KMS-11 (cell line): ENCODE measurements at regions not wholly inside any gene's neighbourhood (a gene's known extent, or its start where the extent isn't known, plus 50 kb on each side); places are given as distances from the start of the nearest gene placed in this dataset.

Source experiments
- H2AFZ ChIP-seq: fragments of 200-600 bp; sonication (generic); 2 replicates; pipeline ENCODE4 v1.6.1; 2016; ENCODE audit warnings: antibody characterized with exemption, mixed run types, low read depth
- H3K27ac ChIP-seq: fragments of 200-600 bp; sonication (generic); 2 replicates; pipeline ENCODE4 v1.6.1; 2016; ENCODE audit warnings: mild to moderate bottlenecking, mixed run types
- H3K27me3 ChIP-seq: fragments of 200-600 bp; sonication (generic); 2 replicates; pipeline ENCODE4 v1.6.1; 2017; ENCODE audit warnings: mild to moderate bottlenecking, low read depth, mixed run types, moderate library complexity; ENCODE audit not compliant: insufficient read depth
- H3K36me3 ChIP-seq: fragments of 200-600 bp; sonication (generic); 2 replicates; pipeline ENCODE4 v1.6.1; 2017; ENCODE audit warnings: mild to moderate bottlenecking, mixed run types; ENCODE audit not compliant: insufficient read depth
- H3K4me1 ChIP-seq: fragments of 200-600 bp; sonication (generic); 2 replicates; pipeline ENCODE4 v1.6.1; 2016; ENCODE audit warnings: mild to moderate bottlenecking, low read depth, mixed run types; ENCODE audit not compliant: poor library complexity, severe bottlenecking
- H3K4me2 ChIP-seq: fragments of 200-600 bp; sonication (generic); 2 replicates; pipeline ENCODE4 v1.7.0; 2016; ENCODE audit warnings: mild to moderate bottlenecking, mixed run types
- H3K4me3 ChIP-seq: fragments of 200-600 bp; sonication (generic); IDR thresholded peaks from 2 replicates; pipeline ENCODE4 v1.6.1; 2017; ENCODE audit warnings: low read depth, low read length, mixed read lengths; ENCODE audit not compliant: insufficient read depth
- H3K79me2 ChIP-seq: fragments of 200-600 bp; sonication (generic); 2 replicates; pipeline ENCODE4 v1.6.1; 2016; ENCODE audit warnings: low read depth, mixed run types; ENCODE audit not compliant: insufficient read depth
- H3K9ac ChIP-seq: fragments of 200-600 bp; sonication (generic); 2 replicates; pipeline ENCODE4 v1.6.1; 2016; ENCODE audit warnings: mild to moderate bottlenecking, mixed run types
- H4K20me1 ChIP-seq: fragments of 200-600 bp; sonication (generic); 2 replicates; pipeline ENCODE4 v1.6.1; 2016; ENCODE audit warnings: mild to moderate bottlenecking, mixed run types; ENCODE audit not compliant: insufficient read depth
- CTCF ChIP-seq: fragments of 200-600 bp; sonication (generic); conservative IDR thresholded peaks from 2 replicates; pipeline ENCODE4 v1.6.1; 2017; ENCODE audit warnings: low read depth, mild to moderate bottlenecking, antibody characterized with exemption, low read length, moderate library complexity, mixed read lengths

DNA sequence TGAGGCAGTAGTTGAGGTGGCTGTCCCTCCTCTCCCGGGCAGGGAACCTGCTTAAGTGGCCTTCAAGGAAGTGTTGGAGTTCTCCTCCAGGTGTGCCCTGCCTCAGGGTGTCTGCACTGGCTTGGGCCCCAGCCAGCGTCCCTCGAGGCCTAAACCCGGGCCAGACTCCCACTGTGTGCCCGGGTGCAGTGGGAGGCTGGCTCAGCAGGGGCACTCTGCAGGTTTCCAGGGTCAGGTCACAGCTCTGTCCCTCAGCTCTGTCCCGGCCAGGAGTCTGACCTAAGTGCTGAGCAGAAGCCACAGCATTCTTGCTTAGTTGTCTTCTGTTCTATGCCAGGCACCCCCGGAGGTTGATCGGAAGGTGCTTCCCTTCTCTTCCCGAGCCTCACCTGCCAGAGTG lies 69.0 kb upstream of the OTOS start:
- no peak overlapping the region for H3K4me2 ChIP-seq
- H3K4me3 ChIP-seq = no peak overlapping the region
- TF ChIP-seq CTCF = no peak
- H3K4me1 ChIP-seq = no peaks in the 10 kb centered on the region
- no peaks in the 10 kb centered on the region for H3K36me3 ChIP-seq
- no peak overlapping the region for H3K9ac ChIP-seq
- no peaks in the 10 kb centered on the region for H3K79me2 ChIP-seq
- H3K27ac ChIP-seq = no peak overlapping the region
- H3K27me3 ChIP-seq = peaks cover 7% of the 10 kb centered on the region; the same call in 1 of the 2 replicates
- no peaks in the 10 kb centered on the region for H4K20me1 ChIP-seq
- H2AFZ ChIP-seq = no peak overlapping the region

DNA sequence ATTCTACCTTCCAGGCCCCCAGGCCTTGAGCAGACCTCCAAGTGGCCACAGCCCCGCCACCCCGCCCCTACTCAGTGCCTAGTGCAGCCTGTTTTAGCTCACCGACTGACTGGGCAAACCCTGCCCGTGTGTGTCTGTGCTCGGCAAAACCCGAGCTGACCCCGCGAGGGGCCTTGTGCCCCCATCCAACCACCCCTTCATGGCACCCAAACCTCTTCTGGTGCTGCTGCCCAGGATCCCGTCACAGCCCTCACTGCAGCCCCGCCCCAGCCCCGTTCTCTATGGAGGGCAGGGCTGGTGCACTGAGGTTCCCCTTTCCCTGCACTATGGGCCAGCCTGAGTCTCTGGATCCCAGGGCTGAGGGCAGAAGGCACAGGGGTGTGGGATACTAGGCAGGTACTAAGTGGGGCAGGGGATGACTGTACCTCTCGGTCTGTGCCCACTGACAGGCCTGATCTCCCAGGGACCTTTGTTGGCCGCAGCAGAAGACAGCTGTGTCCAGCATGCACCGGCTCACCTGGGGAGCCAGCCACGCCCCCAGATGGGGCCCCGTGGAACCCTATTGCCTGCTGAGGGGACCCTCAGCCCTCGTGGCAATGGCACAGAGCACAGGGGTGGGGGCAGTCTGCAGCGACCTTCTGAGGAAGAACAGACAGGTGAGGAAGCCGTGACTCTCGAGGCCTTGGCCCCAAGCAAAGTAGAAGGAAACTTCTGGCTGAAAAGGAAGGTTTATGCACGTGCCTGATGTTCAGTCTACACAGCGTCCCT lies 69.9 kb upstream of the OTOS start:
- Histone ChIP-seq H3K9ac (no peak overlapping the region), H3K4me1 (no peaks in the 10 kb centered on the region), H2AFZ (no peak overlapping the region), H3K4me2 (no peak overlapping the region), H3K27ac (no peak overlapping the region), H3K4me3 (no peak overlapping the region), H3K79me2 (no peaks in the 10 kb centered on the region), H3K36me3 (no peaks in the 10 kb centered on the region), H4K20me1 (no peaks in the 10 kb centered on the region), H3K27me3 (peaks cover 7% of the 10 kb centered on the region; the same call in 1 of the 2 replicates)
- no peak for TF ChIP-seq CTCF

DNA sequence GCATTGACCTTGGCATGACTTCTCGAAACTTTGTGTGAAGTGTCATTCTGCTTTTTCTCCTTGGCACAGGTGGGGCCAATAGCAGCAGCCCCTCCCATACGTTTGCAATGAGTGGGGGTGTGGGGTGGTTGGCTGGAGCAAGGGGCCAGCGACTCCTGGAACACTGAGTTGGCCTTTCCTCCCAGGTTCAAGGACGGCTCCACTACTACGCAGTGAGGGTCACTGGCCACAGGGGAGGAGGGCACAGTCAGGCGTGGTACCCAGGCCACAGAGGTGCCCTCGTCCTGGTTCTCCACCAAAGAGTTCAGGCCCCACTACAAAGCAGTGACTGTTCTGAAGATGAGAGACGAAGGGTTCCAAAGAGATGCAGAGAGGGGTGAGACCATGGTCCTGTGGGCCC lies 70.6 kb upstream of the OTOS start:
- Histone ChIP-seq H3K9ac (no peak overlapping the region), H2AFZ (no peak overlapping the region), H3K27me3 (peaks cover 4% of the 10 kb centered on the region; the same call in 1 of the 2 replicates), H3K4me2 (no peak overlapping the region), H3K27ac (no peak overlapping the region), H4K20me1 (no peaks in the 10 kb centered on the region), H3K79me2 (no peaks in the 10 kb centered on the region), H3K4me3 (no peak overlapping the region), H3K4me1 (no peaks in the 10 kb centered on the region), H3K36me3 (no peaks in the 10 kb centered on the region)
- TF ChIP-seq CTCF = no peak

DNA sequence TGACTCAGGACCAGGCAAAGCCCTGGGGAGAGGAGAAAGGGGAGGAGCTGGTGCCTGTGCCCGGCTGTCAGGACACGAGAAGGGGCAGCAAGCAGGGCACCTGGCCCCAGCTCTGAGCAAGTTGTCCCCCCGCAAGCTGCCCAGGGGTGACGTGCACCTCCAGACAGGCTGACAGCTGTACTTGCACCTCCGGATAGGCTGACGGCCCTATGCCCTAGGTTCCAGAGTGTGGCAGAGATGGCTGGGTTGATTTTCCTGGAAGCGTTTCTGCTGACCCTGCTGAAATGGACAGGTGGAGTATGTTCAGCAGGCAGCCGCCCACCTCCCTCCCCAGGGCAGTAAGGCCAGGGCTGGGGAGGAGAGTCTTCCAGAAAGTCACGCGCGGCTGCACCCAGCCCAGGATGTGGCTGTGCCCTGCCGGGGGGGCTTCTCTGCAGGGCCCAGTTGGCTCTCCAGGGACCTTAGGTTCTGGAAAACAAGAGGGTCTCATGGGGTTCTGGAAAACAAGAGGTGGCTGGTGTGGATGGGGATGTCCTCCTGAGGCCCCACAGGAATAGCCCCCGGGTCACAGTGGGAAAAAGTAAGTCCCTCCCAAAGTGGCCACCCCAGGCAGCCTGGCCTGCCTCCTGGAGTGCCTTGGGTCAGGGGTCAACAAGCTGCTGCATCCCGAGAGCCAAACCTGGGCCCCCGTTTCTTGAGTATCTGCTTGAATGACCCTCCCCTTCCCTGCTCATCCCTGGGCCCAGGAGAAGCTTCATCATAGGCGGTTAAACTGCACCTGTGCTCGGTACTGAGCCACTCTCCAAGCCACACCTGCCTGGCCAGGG lies 71.4 kb upstream of the OTOS start:
- H3K4me1 ChIP-seq = no peaks in the 10 kb centered on the region
- no peak overlapping the region for H2AFZ ChIP-seq
- H3K27ac ChIP-seq = no peak overlapping the region
- no peak for TF ChIP-seq CTCF
- no peak overlapping the region for H3K4me2 ChIP-seq
- no peaks in the 10 kb centered on the region for H3K79me2 ChIP-seq
- H3K4me3 ChIP-seq = no peak overlapping the region
- H3K27me3 ChIP-seq = no peaks in the 10 kb centered on the region; the same call in 1 of the 2 replicates
- H3K9ac ChIP-seq = no peak overlapping the region
- no peaks in the 10 kb centered on the region for H4K20me1 ChIP-seq
- H3K36me3 ChIP-seq = no peaks in the 10 kb centered on the region
